T-cell (primary cell): ENCODE measurements at regions not wholly inside any gene's neighbourhood (a gene's known extent, or its start where the extent isn't known, plus 50 kb on each side); places are given as distances from the start of the nearest gene placed in this dataset.

Experiments
- ATAC-seq, 4 experiments: fragments of 200-7000 bp in 3 of 4; fragments of 150-1000 bp in 1 of 4; cut with Tn5 transposase; replicated peaks in 1 of 4; 1 replicate in 3 of 4; 2 replicates in 1 of 4; pipeline ENCODE4 v1.10.0; 2021; ENCODE audit warnings: moderate library complexity in 3 of 4, mild to moderate bottlenecking in 2 of 4, moderate number of reproducible peaks in 1 of 4
- CTCF ChIA-PET, 2 donors: fragments of 300-600 bp; sonication (Branson Sonifier 250); formaldehyde crosslinking; loops; one replicate each; lab custom pipeline; 2022; ENCODE audit warnings: antibody characterized with exemption in 2 of 2; lab: Charles Lee
- POLR2A ChIA-PET, 2 donors: fragments of 300-600 bp; sonication (Branson Sonifier 250); formaldehyde crosslinking; loops; one replicate each; lab custom pipeline; 2022; ENCODE audit warnings: antibody characterized with exemption in 2 of 2; lab: Charles Lee
- DNase-seq, 35 experiments: peaks; one replicate each; pipeline versions ENCODE4 v3.0.0 to v3.0.0-alpha.2; 2013 to 2023
- H3K27ac ChIP-seq: one replicate; pipeline ENCODE4 v1.5.1; 2013; ENCODE audit warnings: low read length
- H3K27me3 ChIP-seq, 2 experiments: replicated peaks in 1 of 2; 1 replicate in 1 of 2; 2 replicates in 1 of 2; pipeline versions ENCODE4 v1.6.1 to v1.7.0; 2013; ENCODE audit warnings: low read length in 1 of 2, mixed read lengths in 1 of 2; ENCODE audit not compliant: control insufficient read depth in 2 of 2, insufficient read depth in 2 of 2; ENCODE audit errors: extremely low read depth in 1 of 2
- H3K36me3 ChIP-seq, 2 donors: 1 replicate in 1 of 2; 2 replicates in 1 of 2; pipeline versions ENCODE4 v1.6.1 to v1.7.0; 2013; ENCODE audit warnings: low read length in 1 of 2; ENCODE audit not compliant: control insufficient read depth in 2 of 2, insufficient read depth in 1 of 2; ENCODE audit errors: extremely low read depth in 1 of 2
- H3K4me1 ChIP-seq, 2 experiments: 1 replicate in 1 of 2; 2 replicates in 1 of 2; pipeline versions ENCODE4 v1.6.1 to v1.7.0; 2013; ENCODE audit warnings: low read length in 2 of 2, mixed read lengths in 1 of 2; ENCODE audit not compliant: insufficient read depth in 2 of 2, control insufficient read depth in 1 of 2; ENCODE audit errors: extremely low read depth in 1 of 2
- H3K4me3 ChIP-seq, 2 donors: 1 replicate in 1 of 2; 2 replicates in 1 of 2; pipeline versions ENCODE4 v1.5.1 to v1.7.0; 2013; ENCODE audit warnings: mild to moderate bottlenecking in 2 of 2, low read length in 1 of 2, moderate library complexity in 1 of 2; ENCODE audit not compliant: control insufficient read depth in 1 of 2; ENCODE audit errors: extremely low read depth in 1 of 2
- H3K9me3 ChIP-seq: 2 replicates; pipeline ENCODE4 v1.7.0; 2013
- H3K27ac Mint-ChIP-seq, 2 donors: one replicate each; pipeline ENCODE4 v1.8.0; 2020 to 2021; ENCODE audit warnings: mild to moderate bottlenecking in 2 of 2, mixed read lengths in 2 of 2
- H3K27me3 Mint-ChIP-seq, 2 donors: one replicate each; pipeline ENCODE4 v1.8.0; 2021 to 2022; ENCODE audit warnings: mixed read lengths in 2 of 2
- H3K36me3 Mint-ChIP-seq: one replicate; pipeline ENCODE4 v1.8.0; 2021; ENCODE audit warnings: mixed read lengths
- H3K4me1 Mint-ChIP-seq, 3 donors: one replicate each; pipeline ENCODE4 v1.8.0; 2020 to 2022; ENCODE audit warnings: mixed read lengths in 3 of 3, mild to moderate bottlenecking in 1 of 3
- H3K4me3 Mint-ChIP-seq, 3 donors: one replicate each; pipeline ENCODE4 v1.8.0; 2020 to 2022; ENCODE audit warnings: mild to moderate bottlenecking in 3 of 3, mixed read lengths in 3 of 3, moderate library complexity in 3 of 3
- H3K9me3 Mint-ChIP-seq, 3 donors: one replicate each; pipeline ENCODE4 v1.8.0; 2020 to 2022; ENCODE audit warnings: mixed read lengths in 3 of 3
- WGBS: methylation state at CpG from one replicate; pipeline ENCODE4 v1.1.5; 2013; ENCODE audit warnings: missing lambda C conversion rate; ENCODE audit not compliant: insufficient coverage; 5-methylcytosine and 5-hydroxymethylcytosine counted together

GRCh38 chr1:58312461-58312860 lies 234.1 kb downstream of the OMA1 start:
- Mint-ChIP-seq H3K36me3 (no peaks in the 10 kb centered on the region), H3K4me1 (no peaks in the 10 kb centered on the region), H3K4me3 (no peak overlapping the region), H3K27ac (no peak overlapping the region), H3K9me3 (no peaks in the 10 kb centered on the region), H3K27me3 (peaks cover 0 to 19% of the 10 kb centered on the region in 2 donors)
- ChIA-PET POLR2A (no interaction called here), CTCF (no interaction called here)
- Histone ChIP-seq H3K36me3 (no peaks in the 10 kb centered on the region), H3K4me1 (no peaks in the 10 kb centered on the region), H3K9me3 (no peaks in the 10 kb centered on the region), H3K27ac (no peak overlapping the region), H3K27me3 (no peaks in the 10 kb centered on the region), H3K4me3 (no peak overlapping the region)
- DNase-seq, result no peak
- ATAC-seq, result no peak
- 80% methylated on average over 3 of the region's 4 CpGs for WGBS

- Histone ChIP-seq H3K4me1 (no peaks in the 10 kb centered on the region), H3K27ac (no peak overlapping the region), H3K4me3 (no peak overlapping the region), H3K36me3 (no peaks in the 10 kb centered on the region), H3K9me3 (no peaks in the 10 kb centered on the region), H3K27me3 (no peaks in the 10 kb centered on the region)
- DNase-seq, result no peak
- H3K4me1 Mint-ChIP-seq, result no peaks in the 10 kb centered on the region
- POLR2A ChIA-PET, result no interaction called here
- H3K36me3 Mint-ChIP-seq, result no peaks in the 10 kb centered on the region
- no peak for ATAC-seq
- H3K27me3 Mint-ChIP-seq, result peaks cover 0 to 27% of the 10 kb centered on the region in 2 donors
- H3K27ac Mint-ChIP-seq, result no peak overlapping the region
- no peak overlapping the region for H3K4me3 Mint-ChIP-seq
- 88% methylated on average over 1 of the region's 1 CpG for WGBS
- CTCF ChIA-PET, result no interaction called here
- no peaks in the 10 kb centered on the region for H3K9me3 Mint-ChIP-seq
Observed at GRCh38 chr1:58310881-58311280, 235.6 kb downstream of the OMA1 start.

- H3K4me3 ChIP-seq, result no peak overlapping the region
- Mint-ChIP-seq H3K27ac (no peak overlapping the region), H3K27me3 (peaks cover 0 to 27% of the 10 kb centered on the region in 2 donors), H3K36me3 (no peaks in the 10 kb centered on the region), H3K9me3 (no peaks in the 10 kb centered on the region), H3K4me1 (no peaks in the 10 kb centered on the region), H3K4me3 (no peak overlapping the region)
- POLR2A ChIA-PET, result no interaction called here
- DNase-seq (no peak), ATAC-seq (no peak)
- no peaks in the 10 kb centered on the region for H3K36me3 ChIP-seq
- no peaks in the 10 kb centered on the region for H3K4me1 ChIP-seq
- no peak overlapping the region for H3K27ac ChIP-seq
- 100% methylated on average over 2 of the region's 2 CpGs for WGBS
- H3K9me3 ChIP-seq, result no peaks in the 10 kb centered on the region
- CTCF ChIA-PET, result no interaction called here
- no peaks in the 10 kb centered on the region for H3K27me3 ChIP-seq
Observed at GRCh38 chr1:58310469-58310868, 236.1 kb downstream of the OMA1 start.

GRCh38 chr1:58308206-58308605 lies 238.3 kb downstream of the OMA1 start:
- Mint-ChIP-seq H3K36me3 (no peaks in the 10 kb centered on the region), H3K4me1 (no peaks in the 10 kb centered on the region), H3K27me3 (peaks cover 0 to 23% of the 10 kb centered on the region in 2 donors), H3K9me3 (no peaks in the 10 kb centered on the region), H3K27ac (no peak overlapping the region), H3K4me3 (no peak overlapping the region)
- Histone ChIP-seq H3K27ac (no peak overlapping the region), H3K9me3 (no peaks in the 10 kb centered on the region), H3K4me3 (no peak overlapping the region), H3K36me3 (no peaks in the 10 kb centered on the region), H3K27me3 (no peaks in the 10 kb centered on the region), H3K4me1 (no peaks in the 10 kb centered on the region)
- no peak for DNase-seq
- no peak for ATAC-seq
- ChIA-PET POLR2A (no interaction called here), CTCF (no interaction called here)
- WGBS, result no CpG with 5 or more reads among the region's 1 CpG

GRCh38 chr1:58307431-58307830 lies 239.1 kb downstream of the OMA1 start:
- Histone ChIP-seq H3K4me1 (no peaks in the 10 kb centered on the region), H3K9me3 (no peaks in the 10 kb centered on the region), H3K27me3 (no peaks in the 10 kb centered on the region), H3K36me3 (no peaks in the 10 kb centered on the region), H3K4me3 (no peak overlapping the region), H3K27ac (no peak overlapping the region)
- POLR2A ChIA-PET, result no interaction called here
- Mint-ChIP-seq H3K4me3 (no peak overlapping the region), H3K9me3 (no peaks in the 10 kb centered on the region), H3K27me3 (peaks cover 0 to 23% of the 10 kb centered on the region in 2 donors), H3K4me1 (no peaks in the 10 kb centered on the region), H3K36me3 (no peaks in the 10 kb centered on the region), H3K27ac (no peak overlapping the region)
- WGBS, result 100% methylated on average over 1 of the region's 1 CpG
- DNase-seq, result no peak
- CTCF ChIA-PET, result no interaction called here
- no peak for ATAC-seq

- WGBS, result no CpG with 5 or more reads among the region's 1 CpG
- Histone ChIP-seq H3K36me3 (no peaks in the 10 kb centered on the region), H3K27me3 (no peaks in the 10 kb centered on the region), H3K4me1 (no peaks in the 10 kb centered on the region), H3K27ac (no peak overlapping the region), H3K4me3 (no peak overlapping the region), H3K9me3 (no peaks in the 10 kb centered on the region)
- H3K27ac Mint-ChIP-seq, result no peak overlapping the region
- no peaks in the 10 kb centered on the region for H3K9me3 Mint-ChIP-seq
- POLR2A ChIA-PET, result no interaction called here
- H3K4me3 Mint-ChIP-seq, result no peak overlapping the region
- ATAC-seq (no peak), DNase-seq (no peak)
- peaks cover 0 to 23% of the 10 kb centered on the region in 2 donors for H3K27me3 Mint-ChIP-seq
- H3K4me1 Mint-ChIP-seq, result no peaks in the 10 kb centered on the region
- CTCF ChIA-PET, result interaction anchor here in 1 of 2 donors (0.6 kb wide), 1 partner anchor 100 kb away, joined by 6 read pairs; no protein-coding TSS in a partner anchor
- H3K36me3 Mint-ChIP-seq, result no peaks in the 10 kb centered on the region
Observed at GRCh38 chr1:58305622-58306021, 240.9 kb downstream of the OMA1 start.

- Histone ChIP-seq H3K27me3 (no peaks in the 10 kb centered on the region), H3K36me3 (no peaks in the 10 kb centered on the region), H3K27ac (no peak overlapping the region), H3K4me3 (no peak overlapping the region), H3K9me3 (no peaks in the 10 kb centered on the region), H3K4me1 (no peaks in the 10 kb centered on the region)
- POLR2A ChIA-PET, result no interaction called here
- no peak overlapping the region for H3K4me3 Mint-ChIP-seq
- DNase-seq (no peak), ATAC-seq (no peak)
- WGBS, result 100% methylated on average over 2 of the region's 5 CpGs
- H3K27ac Mint-ChIP-seq, result no peak overlapping the region
- no peaks in the 10 kb centered on the region for H3K9me3 Mint-ChIP-seq
- CTCF ChIA-PET, result no interaction called here
- H3K27me3 Mint-ChIP-seq, result peaks cover 0 to 23% of the 10 kb centered on the region in 2 donors
- H3K36me3 Mint-ChIP-seq, result no peaks in the 10 kb centered on the region
- H3K4me1 Mint-ChIP-seq, result no peaks in the 10 kb centered on the region
Observed at GRCh38 chr1:58304346-58304975, 242.1 kb downstream of the OMA1 start.
